Neural progenitor cell (in vitro differentiated cells): ENCODE measurements at regions not wholly inside any gene's neighbourhood (a gene's known extent, or its start where the extent isn't known, plus 50 kb on each side); places are given as distances from the start of the nearest gene placed in this dataset.

Source experiments
- CTCF ChIP-seq: fragments of 200-600 bp; sonication (generic); IDR thresholded peaks from 2 replicates; pipeline ENCODE4 v1.5.1; 2017; ENCODE audit warnings: antibody characterized with exemption, mild to moderate bottlenecking
- EZH2 ChIP-seq: fragments of 200-600 bp; sonication (generic); IDR thresholded peaks from 2 replicates; pipeline ENCODE4 v1.6.1; 2017; ENCODE audit warnings: antibody characterized with exemption, mild to moderate bottlenecking, moderate library complexity
- EZH2phosphoT487 ChIP-seq: fragments of 200-600 bp; sonication (generic); IDR thresholded peaks from 2 replicates; pipeline ENCODE4 v1.6.1; 2017; ENCODE audit warnings: antibody characterized with exemption

- TF ChIP-seq CTCF (no peak), EZH2phosphoT487 (no peak), EZH2 (no peak)
These were observed 72.7 kb upstream of the CORO2B start for GRCh38 chr15:68506071-68506470.
